ENCODE measurements at regions not wholly inside any gene's neighbourhood (a gene's known extent, or its start where the extent isn't known, plus 50 kb on each side); places are given as distances from the start of the nearest gene placed in this dataset.

- TF ChIP-seq CTCF (IDR thresholded peaks at IDR 0.05), result no peak
- no peak for TF ChIP-seq POLR2A (IDR thresholded peaks at IDR 0.05)
- TF ChIP-seq POLR2AphosphoS5 (IDR thresholded peaks at IDR 0.05), result no peak
Measured at GRCh38 chr7:98557538-98558031, 59.5 kb upstream of the NPTX2 start.

All from sigmoid colon (tissue), 4 donors.